Heart right ventricle (tissue), 16 donors: ENCODE measurements at regions not wholly inside any gene's neighbourhood (a gene's known extent, or its start where the extent isn't known, plus 50 kb on each side); places are given as distances from the start of the nearest gene placed in this dataset.
A peak's percentile ranks its signal among the peaks of the same experiment; 100 is the strongest.

ENCODE experiments used
- ATAC-seq, 8 donors: fragments of 200-7000 bp; cut with Tn5 transposase; one replicate each; pipeline ENCODE4 v1.9.1; 2020; ENCODE audit warnings: mild to moderate bottlenecking in 8 of 8, moderate library complexity in 8 of 8, moderate number of reproducible peaks in 1 of 8
- DNase-seq, 2 donors: peaks; one replicate each; pipeline ENCODE4 v3.0.0-alpha.2; 2020
- H3K27ac ChIP-seq, 10 donors: fragments of 200-600 bp; sonication (generic) in 2 of 10; one replicate each; pipeline versions ENCODE4 v1.5.0 to v1.8.0; 2020 to 2022; ENCODE audit warnings: mild to moderate bottlenecking in 3 of 10
- H3K27me3 ChIP-seq, 7 donors: fragments of 200-600 bp; one replicate each; pipeline ENCODE4 v1.8.0; 2021 to 2022; ENCODE audit warnings: mild to moderate bottlenecking in 2 of 7
- H3K36me3 ChIP-seq, 9 donors: fragments of 200-600 bp; sonication (generic) in 1 of 9; one replicate each; pipeline versions ENCODE4 v1.5.0 to v1.8.0; 2020 to 2022; ENCODE audit warnings: mild to moderate bottlenecking in 2 of 9
- H3K4me1 ChIP-seq, 9 donors: fragments of 200-600 bp; sonication (generic) in 1 of 9; one replicate each; pipeline versions ENCODE4 v1.5.0 to v1.8.0; 2020 to 2022; ENCODE audit warnings: mild to moderate bottlenecking in 4 of 9
- H3K4me3 ChIP-seq, 10 donors: fragments of 200-600 bp; sonication (generic) in 2 of 10; one replicate each; pipeline versions ENCODE4 v1.5.0 to v1.8.0; 2020 to 2022; ENCODE audit warnings: mild to moderate bottlenecking in 7 of 10, moderate library complexity in 2 of 10
- H3K9me3 ChIP-seq, 11 donors: fragments of 200-600 bp in 10 of 11; sonication (generic) in 2 of 11; one replicate each; pipeline versions ENCODE4 v1.5.0 to v1.8.0; 2013 to 2022; ENCODE audit warnings: mild to moderate bottlenecking in 2 of 11, control low read depth in 1 of 11, moderate library complexity in 1 of 11
- WGBS, 2 donors: extraction: QIAGEN DNeasy Blood & Tissue Kit; methylation state at CpG; one replicate each; pipeline ENCODE4 v1.1.7; 2013; ENCODE audit warnings: inconsistent platforms in 1 of 2; 5-methylcytosine and 5-hydroxymethylcytosine counted together
- intact Hi-C, 10 donors: fragments of 100-400 bp; cut with DNase I; formaldehyde crosslinking; loops; one replicate each; pipeline versions ENCODE4 v1.11.1 to v1.14.2; 2022
- TF ChIP-seq, protein P1 (sequence below), 9 donors: fragments of 200-600 bp; sonication (generic) in 2 of 9; IDR thresholded peaks; one replicate each; pipeline versions ENCODE4 v1.5.0 to v1.8.0; 2021 to 2022; ENCODE audit warnings: antibody characterized with exemption in 9 of 9, mild to moderate bottlenecking in 5 of 9, moderate library complexity in 1 of 9
- donor health status: Arrhythmogenic right ventricular cardiomyopathy.
- donor health status: ischemic (EF 13 %, LVEDD 7.1; RV severe dilation, severe dysfunction).
- donor health status: healthy with polysubstance abuse.
- donor health status: DM: no; HTN: yes; CAD: no.
- donor health status: DM: no; HTN: no; CAD: no.
- donor health status: ischemic (EF 25% LVEDD 6.9; RV normal size, moderate dysfunction).
- donor health status: ischemic (EF 25% LVEDD 5.7; RV mildly dilated, moderate dysfunction).
- donor health status: healthy.
- donor health status: DM: yes; HTN: yes; CAD: no.
- donor health status: Ischemic cardiomyopathy.
- donor health status: ischemic (EF 35%, LVEDD 5.7; RV mildly dilated, moderate dysfunction).
- donor health status: nonischemic (EF 11% LVEDD 7.7; RV severe dilation, severe dysfunction).
- donor health status: DM: yes; HTN: yes; CAD: no.
- donor health status: PGD.
- donor health status: ischemic (EF 29% LVEDD 5.4; RV normal size, mild dysfunction).
- donor health status: nonischemic (EF 23%, LVEDD 6.1; RV moderate dilation, normal function).

DNA sequence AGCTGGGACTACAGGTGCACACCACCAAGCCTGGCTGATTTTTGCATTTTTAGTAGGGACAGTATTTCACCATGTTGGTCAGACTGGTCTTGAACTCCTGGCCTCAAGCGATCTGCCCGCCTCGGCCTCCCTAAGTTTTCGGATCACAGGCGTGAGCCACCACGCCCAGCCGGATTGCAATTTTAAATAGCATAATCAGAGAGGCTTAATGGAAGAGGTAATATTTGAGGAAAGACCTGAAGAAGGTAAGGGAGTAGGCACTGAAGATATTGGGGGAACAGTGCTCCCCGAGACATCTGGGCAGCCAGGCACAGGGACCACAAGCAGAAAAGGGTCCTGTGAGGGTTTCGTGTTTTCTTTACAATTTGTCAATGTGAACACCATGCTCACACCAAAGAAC, 61.4 kb upstream of the USP6NL start:
- DNase-seq (no peak), ATAC-seq (no peak)
- H3K4me1 ChIP-seq: peaks cover 0 to 28% (median 0%) of the 10 kb centered on the region in 9 donors
- H3K4me3 ChIP-seq: no peak overlapping the region
- H3K27me3 ChIP-seq: peaks cover 0 to 11% (median 0%) of the 10 kb centered on the region in 7 donors
- TF ChIP-seq, protein P1, sequence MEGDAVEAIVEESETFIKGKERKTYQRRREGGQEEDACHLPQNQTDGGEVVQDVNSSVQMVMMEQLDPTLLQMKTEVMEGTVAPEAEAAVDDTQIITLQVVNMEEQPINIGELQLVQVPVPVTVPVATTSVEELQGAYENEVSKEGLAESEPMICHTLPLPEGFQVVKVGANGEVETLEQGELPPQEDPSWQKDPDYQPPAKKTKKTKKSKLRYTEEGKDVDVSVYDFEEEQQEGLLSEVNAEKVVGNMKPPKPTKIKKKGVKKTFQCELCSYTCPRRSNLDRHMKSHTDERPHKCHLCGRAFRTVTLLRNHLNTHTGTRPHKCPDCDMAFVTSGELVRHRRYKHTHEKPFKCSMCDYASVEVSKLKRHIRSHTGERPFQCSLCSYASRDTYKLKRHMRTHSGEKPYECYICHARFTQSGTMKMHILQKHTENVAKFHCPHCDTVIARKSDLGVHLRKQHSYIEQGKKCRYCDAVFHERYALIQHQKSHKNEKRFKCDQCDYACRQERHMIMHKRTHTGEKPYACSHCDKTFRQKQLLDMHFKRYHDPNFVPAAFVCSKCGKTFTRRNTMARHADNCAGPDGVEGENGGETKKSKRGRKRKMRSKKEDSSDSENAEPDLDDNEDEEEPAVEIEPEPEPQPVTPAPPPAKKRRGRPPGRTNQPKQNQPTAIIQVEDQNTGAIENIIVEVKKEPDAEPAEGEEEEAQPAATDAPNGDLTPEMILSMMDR (IDR thresholded peaks at IDR 0.05): no peak
- 93 to 96% methylated on average over 9 of the region's 9 CpGs for WGBS, 2 donors
- H3K9me3 ChIP-seq: no peaks in the 10 kb centered on the region
- no peak overlapping the region for H3K27ac ChIP-seq
- intact Hi-C loops: no loop called here
- no peaks in the 10 kb centered on the region for H3K36me3 ChIP-seq

DNA sequence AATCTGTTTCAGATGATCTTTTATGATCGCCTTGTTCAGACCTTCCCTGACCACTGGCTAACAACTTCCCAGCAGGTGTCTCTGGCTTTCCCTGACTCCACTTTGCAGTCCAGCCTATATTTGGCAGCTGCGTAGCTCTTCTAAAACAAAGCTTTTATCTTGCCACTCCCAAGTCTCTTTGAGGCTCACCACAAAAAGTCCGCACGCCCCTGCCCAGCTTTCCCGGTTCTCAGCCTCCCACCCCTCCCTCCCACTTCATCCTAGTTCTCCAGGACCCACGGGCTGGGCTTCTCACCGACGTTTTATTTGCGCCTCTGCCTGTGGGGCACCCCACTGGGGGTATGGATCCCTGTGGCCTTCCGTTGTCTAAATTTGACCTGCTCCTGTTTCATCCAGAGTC, 58.9 kb upstream of the USP6NL start:
- Histone ChIP-seq H3K9me3 (no peaks in the 10 kb centered on the region), H3K4me1 (peaks cover 0 to 28% (median 0%) of the 10 kb centered on the region in 9 donors), H3K4me3 (no peak overlapping the region), H3K36me3 (no peaks in the 10 kb centered on the region), H3K27ac (no peak overlapping the region), H3K27me3 (no peaks in the 10 kb centered on the region)
- TF ChIP-seq, protein P1 (IDR thresholded peaks at IDR 0.05): peak in 1 of 9 donors; percentile 10
- intact Hi-C loops: no loop called here
- no peak for ATAC-seq
- DNase-seq: no peak
- 51 to 64% methylated on average over 10 of the region's 10 CpGs for WGBS, 2 donors

DNA sequence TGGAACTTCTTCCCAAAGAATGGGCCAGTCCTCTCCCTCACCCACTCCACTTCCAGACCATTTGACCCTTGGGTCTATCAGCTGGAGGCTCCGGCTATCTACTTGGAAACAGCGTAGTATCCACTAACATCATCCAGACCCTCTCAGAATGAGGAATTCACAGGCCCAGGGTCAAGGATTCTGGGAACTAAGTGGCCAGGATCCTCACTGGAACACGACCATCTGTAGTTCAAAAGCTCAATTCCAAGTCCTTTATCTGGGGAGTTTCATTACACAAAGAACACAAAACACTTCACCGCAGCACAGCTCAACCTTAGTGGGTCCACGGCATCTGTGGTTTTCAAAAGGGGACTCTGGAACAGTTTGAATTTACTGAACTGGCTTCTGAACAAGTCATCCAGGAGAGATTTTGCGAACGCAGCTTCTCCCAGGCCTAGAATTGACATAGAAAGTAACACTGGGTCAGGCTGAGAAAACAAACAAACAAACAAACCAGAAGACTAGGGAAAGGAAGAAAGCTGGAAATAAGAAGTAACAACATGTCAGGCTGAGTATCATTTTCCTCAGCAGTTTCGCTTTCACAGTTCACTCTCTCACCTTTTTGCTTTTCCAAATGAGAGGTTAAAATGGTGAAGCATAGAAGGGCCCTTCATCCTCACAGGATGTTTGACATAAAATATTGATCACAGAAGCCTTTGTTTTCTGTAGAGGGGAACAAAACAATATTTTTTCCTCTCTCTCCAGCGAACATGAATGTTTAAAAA, 57.6 kb upstream of the USP6NL start:
- Histone ChIP-seq H3K27me3 (peaks cover 0 to 5% (median 0%) of the 10 kb centered on the region in 7 donors), H3K27ac (no peak overlapping the region), H3K4me1 (peaks cover 0 to 32% (median 0%) of the 10 kb centered on the region in 9 donors), H3K36me3 (no peaks in the 10 kb centered on the region), H3K4me3 (no peak overlapping the region), H3K9me3 (no peaks in the 10 kb centered on the region)
- intact Hi-C loops: no loop called here
- no peak for DNase-seq
- 77 to 79% methylated on average over 9 of the region's 9 CpGs for WGBS, 2 donors
- TF ChIP-seq, protein P1 (IDR thresholded peaks at IDR 0.05): no peak
- ATAC-seq: no peak

DNA sequence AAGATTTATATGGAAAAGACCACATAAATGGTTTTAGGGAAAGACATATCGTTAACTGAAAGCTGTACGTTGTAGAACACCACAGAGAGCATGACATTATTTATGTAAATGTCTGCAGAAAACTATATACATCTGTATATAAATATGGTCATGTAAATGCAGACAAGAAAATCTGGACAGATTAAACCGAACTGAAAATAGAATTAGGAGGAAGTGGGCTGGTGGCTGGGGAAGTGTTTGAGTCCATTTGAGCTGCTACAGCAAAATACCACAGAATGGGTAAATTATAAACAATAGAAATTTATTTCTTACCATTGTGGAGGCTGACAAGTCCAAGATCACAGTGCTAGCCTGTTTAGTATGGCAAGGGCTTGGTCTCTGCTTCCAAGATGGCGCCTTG, 56.3 kb upstream of the USP6NL start:
- no peak for ATAC-seq
- intact Hi-C loops: no loop called here
- Histone ChIP-seq H3K4me1 (peaks cover 0 to 22% (median 0%) of the 10 kb centered on the region in 9 donors), H3K4me3 (no peak overlapping the region), H3K27me3 (peaks cover 0 to 9% (median 0%) of the 10 kb centered on the region in 7 donors), H3K27ac (no peak overlapping the region), H3K36me3 (no peaks in the 10 kb centered on the region), H3K9me3 (no peaks in the 10 kb centered on the region)
- 85 to 86% methylated on average over 4 of the region's 4 CpGs for WGBS, 2 donors
- TF ChIP-seq, protein P1 (IDR thresholded peaks at IDR 0.05): no peak
- no peak for DNase-seq
